ENCODE measurements at regions not wholly inside any gene's neighbourhood (a gene's known extent, or its start where the extent isn't known, plus 50 kb on each side); places are given as distances from the start of the nearest gene placed in this dataset.
"Not testable (repeated sequence)": the region's sequence is repeated elsewhere in the genome, so short reads cannot be mapped to it uniquely, and the experiment has no call there.

DNA sequence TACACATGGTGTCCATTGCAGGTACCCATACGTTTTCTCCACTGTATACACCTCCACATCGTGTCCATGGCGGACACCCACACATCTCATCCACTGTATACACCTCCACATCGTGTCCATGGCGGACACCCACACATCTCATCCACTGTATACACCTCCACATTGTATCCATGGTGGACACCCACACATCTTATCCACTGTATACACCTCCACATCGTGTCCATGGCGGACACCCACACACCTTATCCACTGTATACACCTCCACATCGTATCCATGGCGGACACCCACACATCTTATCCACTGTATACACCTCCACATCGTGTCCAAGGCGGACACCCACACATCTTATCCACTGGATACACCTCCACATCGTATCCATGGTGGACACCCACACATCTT lies 50.4 kb upstream of the TTC34 start:
- DNase-seq (ENCODE audit: low spot score in 2 of 2); H3K4me1 ChIP-seq; H3K4me3 ChIP-seq; H3K36me3 ChIP-seq; H3K27ac ChIP-seq; intact Hi-C loops (cut with DNase I; ENCODE audit: low total_unique reads); H3K9me3 ChIP-seq: not testable (repeated sequence)
- peaks cover 0 to 89% of the 10 kb centered on the region in 2 donors for H3K27me3 ChIP-seq

DNA sequence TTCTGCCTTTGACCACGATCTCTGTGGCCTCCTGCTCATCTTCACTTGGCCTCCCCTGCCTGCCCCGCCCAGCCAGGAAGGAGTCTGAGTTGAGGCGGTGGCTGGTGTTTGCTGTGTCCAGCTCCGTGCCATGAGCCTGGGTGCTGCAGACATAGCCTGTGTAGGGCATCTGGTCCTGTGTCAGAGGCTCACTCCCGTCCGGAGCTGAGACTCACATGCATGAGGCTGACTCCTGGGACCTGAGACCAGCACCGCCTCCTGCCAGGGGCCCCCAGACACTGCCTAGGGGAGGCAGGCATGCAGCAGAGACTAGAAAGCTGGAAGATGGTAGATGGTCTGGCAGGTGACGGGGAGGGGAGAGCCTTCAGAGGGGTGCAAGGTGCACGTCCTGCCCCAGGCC lies 52.2 kb upstream of the TTC34 start:
- peaks cover 0 to 89% of the 10 kb centered on the region in 2 donors for H3K27me3 ChIP-seq
- TF ChIP-seq POLR2A (IDR thresholded peaks at IDR 0.05), result no peak
- no peak for TF ChIP-seq POLR2AphosphoS5 (IDR thresholded peaks at IDR 0.05)
- TF ChIP-seq, protein P1, sequence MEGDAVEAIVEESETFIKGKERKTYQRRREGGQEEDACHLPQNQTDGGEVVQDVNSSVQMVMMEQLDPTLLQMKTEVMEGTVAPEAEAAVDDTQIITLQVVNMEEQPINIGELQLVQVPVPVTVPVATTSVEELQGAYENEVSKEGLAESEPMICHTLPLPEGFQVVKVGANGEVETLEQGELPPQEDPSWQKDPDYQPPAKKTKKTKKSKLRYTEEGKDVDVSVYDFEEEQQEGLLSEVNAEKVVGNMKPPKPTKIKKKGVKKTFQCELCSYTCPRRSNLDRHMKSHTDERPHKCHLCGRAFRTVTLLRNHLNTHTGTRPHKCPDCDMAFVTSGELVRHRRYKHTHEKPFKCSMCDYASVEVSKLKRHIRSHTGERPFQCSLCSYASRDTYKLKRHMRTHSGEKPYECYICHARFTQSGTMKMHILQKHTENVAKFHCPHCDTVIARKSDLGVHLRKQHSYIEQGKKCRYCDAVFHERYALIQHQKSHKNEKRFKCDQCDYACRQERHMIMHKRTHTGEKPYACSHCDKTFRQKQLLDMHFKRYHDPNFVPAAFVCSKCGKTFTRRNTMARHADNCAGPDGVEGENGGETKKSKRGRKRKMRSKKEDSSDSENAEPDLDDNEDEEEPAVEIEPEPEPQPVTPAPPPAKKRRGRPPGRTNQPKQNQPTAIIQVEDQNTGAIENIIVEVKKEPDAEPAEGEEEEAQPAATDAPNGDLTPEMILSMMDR (IDR thresholded peaks at IDR 0.05), result no peak
- DNase-seq (ENCODE audit: low spot score in 2 of 2), result no peak
- no peaks in the 10 kb centered on the region for H3K9me3 ChIP-seq
- no peak overlapping the region for H3K4me3 ChIP-seq
- H3K27ac ChIP-seq, result no peak overlapping the region
- no peaks in the 10 kb centered on the region for H3K4me1 ChIP-seq
- H3K36me3 ChIP-seq, result no peaks in the 10 kb centered on the region
- intact Hi-C loops (cut with DNase I; ENCODE audit: low total_unique reads), result no loop called here

DNA sequence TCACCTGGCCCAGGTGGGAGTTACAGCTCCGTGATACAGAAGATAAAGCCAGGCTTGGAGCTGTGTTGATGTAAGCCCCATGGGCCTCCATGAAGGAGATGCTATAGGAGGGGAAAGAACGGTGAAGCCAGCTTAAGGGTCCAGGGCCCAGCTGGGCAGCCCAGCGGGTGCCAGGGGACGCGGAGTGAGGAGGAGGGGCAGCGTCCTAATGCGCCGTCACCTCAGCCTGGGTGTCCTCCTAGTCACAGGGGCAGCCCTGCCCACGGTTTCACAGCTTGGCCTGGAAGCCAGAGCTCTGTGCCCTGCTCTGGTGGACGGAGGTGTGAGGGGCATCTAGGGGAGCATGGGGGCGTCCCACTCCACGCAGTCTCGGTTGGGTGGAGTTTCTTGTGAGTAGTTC lies 52.7 kb upstream of the TTC34 start:
- no peak overlapping the region for H3K27ac ChIP-seq
- H3K9me3 ChIP-seq, result no peaks in the 10 kb centered on the region
- DNase-seq (ENCODE audit: low spot score in 2 of 2), result no peak
- peaks cover 0 to 88% of the 10 kb centered on the region in 2 donors for H3K27me3 ChIP-seq
- no peaks in the 10 kb centered on the region for H3K36me3 ChIP-seq
- intact Hi-C loops (cut with DNase I; ENCODE audit: low total_unique reads), result no loop called here
- no peak for TF ChIP-seq POLR2A (IDR thresholded peaks at IDR 0.05)
- no peak for TF ChIP-seq POLR2AphosphoS5 (IDR thresholded peaks at IDR 0.05)
- TF ChIP-seq, protein P1 (IDR thresholded peaks at IDR 0.05), result no peak
- H3K4me3 ChIP-seq, result no peak overlapping the region
- no peaks in the 10 kb centered on the region for H3K4me1 ChIP-seq

DNA sequence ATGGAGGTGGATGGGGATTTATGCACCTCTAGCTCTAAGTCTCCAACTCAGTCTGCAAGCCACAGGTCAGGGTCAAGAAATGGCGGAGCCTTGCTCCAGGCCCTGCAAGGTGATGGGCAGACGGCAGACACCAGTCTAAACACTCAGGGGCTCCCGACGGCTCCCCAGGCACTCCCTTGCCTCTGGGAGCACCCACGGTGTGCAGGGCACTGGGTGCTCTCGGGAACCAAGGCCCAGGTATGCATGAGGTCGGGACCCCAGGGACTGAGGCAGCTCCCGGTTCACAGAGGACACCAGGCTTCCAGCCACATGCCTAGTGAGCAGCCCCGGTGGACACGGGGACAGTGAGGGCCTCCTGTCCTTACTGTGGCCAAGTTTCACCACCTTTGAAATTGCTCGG lies 53.1 kb upstream of the TTC34 start:
- no peaks in the 10 kb centered on the region for H3K36me3 ChIP-seq
- no peaks in the 10 kb centered on the region for H3K9me3 ChIP-seq
- H3K27me3 ChIP-seq, result peaks cover 0 to 84% of the 10 kb centered on the region in 2 donors
- no peaks in the 10 kb centered on the region for H3K4me1 ChIP-seq
- TF ChIP-seq POLR2AphosphoS5 (IDR thresholded peaks at IDR 0.05), result no peak
- TF ChIP-seq POLR2A (IDR thresholded peaks at IDR 0.05), result no peak
- DNase-seq (ENCODE audit: low spot score in 2 of 2), result no peak
- no peak overlapping the region for H3K4me3 ChIP-seq
- H3K27ac ChIP-seq, result no peak overlapping the region
- intact Hi-C loops (cut with DNase I; ENCODE audit: low total_unique reads), result no loop called here

DNA sequence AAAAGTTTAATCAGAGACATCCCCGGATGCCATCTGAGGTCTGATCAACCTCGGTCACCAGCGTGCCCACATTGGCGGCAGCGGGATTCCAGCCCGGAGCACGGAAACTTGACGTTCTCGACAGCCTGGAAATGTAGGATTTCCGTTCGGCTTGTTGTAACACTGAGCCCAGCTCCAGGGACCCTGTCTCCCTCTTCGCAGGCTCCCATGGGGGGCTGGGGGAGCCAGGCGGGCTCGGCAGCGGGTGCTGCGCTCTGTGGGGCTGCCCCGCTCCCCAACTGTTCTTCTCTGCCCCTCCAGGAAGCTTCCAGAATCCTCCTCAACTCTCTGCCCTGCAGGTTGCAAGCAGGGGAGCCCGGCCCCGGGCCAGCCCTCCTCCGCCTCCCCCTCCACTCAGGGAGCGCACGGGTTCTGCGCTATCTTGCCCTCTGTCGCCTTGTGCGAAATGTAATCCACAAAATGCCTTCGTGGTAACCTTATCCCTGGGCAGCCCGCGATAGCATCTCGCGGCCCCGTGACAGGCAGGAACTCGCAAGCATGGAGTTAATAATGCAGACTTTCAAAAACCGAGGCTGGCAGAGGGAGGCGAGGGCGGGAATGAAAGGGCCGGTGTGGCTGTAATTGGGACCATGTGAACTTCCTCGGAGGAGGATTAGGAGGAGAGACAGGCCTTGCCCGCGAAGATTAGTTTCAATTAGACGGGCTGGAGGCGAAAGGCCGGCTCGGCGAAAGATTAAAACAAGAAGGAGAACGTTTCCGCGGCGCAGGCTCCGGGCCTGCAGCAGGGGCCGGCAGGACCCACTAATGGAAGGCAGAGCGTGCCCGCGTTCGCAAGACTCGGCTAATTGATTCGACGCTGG lies 53.9 kb upstream of the TTC34 start:
- Histone ChIP-seq H3K27me3 (peaks cover 0 to 80% of the 10 kb centered on the region in 2 donors), H3K4me1 (no peaks in the 10 kb centered on the region), H3K4me3 (peak overlapping the region in 2 of 3 donors; percentile 9 to 15), H3K36me3 (no peaks in the 10 kb centered on the region), H3K27ac (no peak overlapping the region), H3K9me3 (no peaks in the 10 kb centered on the region)
- TF ChIP-seq, protein P1 (IDR thresholded peaks at IDR 0.05), result no peak
- TF ChIP-seq POLR2AphosphoS5 (IDR thresholded peaks at IDR 0.05) (no peak), POLR2A (IDR thresholded peaks at IDR 0.05) (no peak)
- intact Hi-C loops (cut with DNase I; ENCODE audit: low total_unique reads), result no loop called here
- no peak for DNase-seq (ENCODE audit: low spot score in 2 of 2)

DNA sequence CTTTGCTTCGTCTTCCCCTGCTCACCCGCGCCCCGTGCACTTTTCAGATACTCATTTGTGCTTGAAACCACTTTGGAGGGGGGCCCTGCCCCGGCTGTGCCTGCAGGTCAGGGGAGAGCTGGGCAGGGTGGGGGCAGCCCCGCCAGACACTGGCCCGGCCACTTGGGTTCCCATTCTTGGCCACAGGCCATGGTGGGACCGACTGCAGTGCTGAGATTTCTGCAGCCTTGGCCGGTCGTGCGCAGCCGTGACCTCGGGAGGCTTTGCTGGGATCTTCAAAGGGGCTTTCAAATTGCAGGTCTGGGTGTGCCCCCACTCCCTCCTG lies 54.5 kb upstream of the TTC34 start:
- H3K27ac ChIP-seq, result no peak overlapping the region
- no peaks in the 10 kb centered on the region for H3K36me3 ChIP-seq
- DNase-seq (ENCODE audit: low spot score in 2 of 2), result no peak
- H3K9me3 ChIP-seq, result no peaks in the 10 kb centered on the region
- intact Hi-C loops (cut with DNase I; ENCODE audit: low total_unique reads), result no loop called here
- peak overlapping the region in 1 of 3 donors; percentile 15 for H3K4me3 ChIP-seq
- no peaks in the 10 kb centered on the region for H3K4me1 ChIP-seq
- peaks cover 0 to 80% of the 10 kb centered on the region in 2 donors for H3K27me3 ChIP-seq
- TF ChIP-seq POLR2A (IDR thresholded peaks at IDR 0.05) (no peak), POLR2AphosphoS5 (IDR thresholded peaks at IDR 0.05) (no peak)
- TF ChIP-seq, protein P1 (IDR thresholded peaks at IDR 0.05), result no peak

Measured in breast epithelium (tissue), 4 donors.